HG03064 (cell line): ENCODE measurements at regions not wholly inside any gene's neighbourhood (a gene's known extent, or its start where the extent isn't known, plus 50 kb on each side); places are given as distances from the start of the nearest gene placed in this dataset.

ENCODE experiments used
- ATAC-seq: cut with Tn5 transposase; IDR thresholded peaks from one replicate; pipeline ENCODE4 v1.9.1; 2021; ENCODE audit warnings: low read depth; ENCODE audit not compliant: unreplicated experiment

DNA sequence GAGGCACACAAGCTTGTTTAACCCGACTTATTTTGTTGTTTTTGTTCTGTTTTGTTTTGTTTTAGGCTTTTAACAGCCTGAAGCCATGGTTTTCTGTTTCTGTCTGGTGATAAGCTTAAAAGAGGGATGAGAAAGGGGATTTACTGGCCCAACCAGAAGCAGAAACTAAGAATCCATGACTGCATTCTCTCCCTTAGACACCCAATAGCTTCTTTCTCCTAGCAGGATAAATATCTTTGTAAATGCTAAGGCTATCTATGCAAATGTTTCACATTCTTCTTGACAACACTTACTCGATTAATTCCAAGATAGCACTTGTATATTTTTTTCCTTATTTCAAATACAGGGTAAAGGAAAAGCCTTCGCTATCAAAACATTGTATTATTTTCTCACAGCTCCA lies 53.7 kb upstream of the SMAD1 start:
- ATAC-seq: no peak

DNA sequence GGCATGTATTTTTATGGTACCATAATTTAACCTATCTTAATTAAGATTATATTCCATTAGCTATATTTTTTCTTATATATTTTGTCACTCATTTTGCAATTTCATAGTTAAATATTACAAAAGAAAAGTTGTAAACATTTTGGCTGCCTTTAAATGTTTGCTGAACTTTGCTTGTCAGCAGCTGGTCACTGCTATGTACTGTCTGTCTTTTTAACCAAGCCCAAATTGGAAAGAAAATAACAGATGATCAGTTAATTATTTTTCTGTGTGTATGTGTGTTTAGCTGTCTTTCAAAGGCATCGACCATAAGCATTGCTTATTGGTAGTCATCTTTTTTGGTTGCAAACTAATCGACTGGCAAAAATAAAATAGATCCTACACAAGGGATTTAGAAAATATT lies 54.4 kb upstream of the SMAD1 start:
- ATAC-seq: no peak

DNA sequence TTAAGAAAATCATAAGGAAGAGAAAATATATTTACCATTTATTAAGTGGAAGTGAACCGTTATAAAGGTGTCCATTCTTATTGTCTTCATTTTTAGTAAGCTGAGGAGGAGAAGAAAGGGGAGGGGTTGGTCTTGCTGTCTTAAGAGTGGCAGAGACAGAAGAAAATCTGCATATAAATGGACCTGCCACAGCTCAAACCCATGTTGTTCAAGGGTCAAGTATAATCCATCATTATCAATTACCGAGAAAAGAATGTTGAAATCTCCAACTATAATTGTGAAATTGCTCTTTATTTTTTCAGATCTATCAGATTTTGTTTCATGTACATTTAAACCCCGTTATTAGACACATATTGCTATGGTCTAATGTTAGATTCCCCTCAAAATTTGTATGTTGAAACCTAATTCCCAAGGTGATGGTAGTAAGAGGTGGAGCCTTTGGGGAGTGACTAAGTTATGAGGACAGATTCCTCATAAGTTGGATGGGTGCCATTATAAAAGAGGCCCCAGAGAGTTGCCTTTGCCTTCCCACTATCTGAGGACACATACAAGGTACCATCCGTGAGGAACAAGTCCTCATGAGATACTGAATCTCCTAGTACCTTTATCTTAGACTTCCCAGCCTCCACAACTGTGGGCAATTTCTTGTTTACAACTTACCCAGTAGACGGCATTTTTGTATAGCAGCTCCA lies 58.5 kb upstream of the SMAD1 start:
- ATAC-seq: no peak

DNA sequence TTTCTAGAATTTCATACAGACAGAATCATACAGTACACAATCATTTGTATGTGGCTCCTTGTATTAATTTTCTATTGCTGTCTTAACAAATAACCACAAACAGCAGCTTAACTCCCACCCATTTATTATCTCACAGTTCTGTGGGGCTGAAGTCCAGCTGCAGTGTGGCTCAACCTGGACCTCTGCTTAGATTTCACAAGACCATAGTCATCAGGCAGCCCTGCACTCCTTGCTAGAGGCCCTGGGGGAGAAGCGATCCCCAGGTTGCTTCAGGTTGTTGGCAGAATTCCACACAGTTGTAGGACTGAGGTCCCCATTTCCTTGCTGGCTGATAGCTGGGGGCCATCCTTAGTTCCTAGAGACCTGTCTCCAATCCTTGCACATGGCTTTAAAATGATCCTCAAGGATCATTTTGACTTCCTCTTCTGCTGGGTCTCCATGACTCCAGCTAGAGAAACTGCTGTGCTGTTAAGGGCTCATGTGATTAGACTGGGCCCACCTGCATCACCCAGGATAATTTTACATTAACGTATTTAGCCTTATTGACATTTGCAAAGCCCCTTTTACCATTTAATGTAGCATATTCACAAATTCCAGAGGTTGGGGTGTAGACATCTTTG lies 60.9 kb upstream of the SMAD1 start:
- no peak for ATAC-seq

DNA sequence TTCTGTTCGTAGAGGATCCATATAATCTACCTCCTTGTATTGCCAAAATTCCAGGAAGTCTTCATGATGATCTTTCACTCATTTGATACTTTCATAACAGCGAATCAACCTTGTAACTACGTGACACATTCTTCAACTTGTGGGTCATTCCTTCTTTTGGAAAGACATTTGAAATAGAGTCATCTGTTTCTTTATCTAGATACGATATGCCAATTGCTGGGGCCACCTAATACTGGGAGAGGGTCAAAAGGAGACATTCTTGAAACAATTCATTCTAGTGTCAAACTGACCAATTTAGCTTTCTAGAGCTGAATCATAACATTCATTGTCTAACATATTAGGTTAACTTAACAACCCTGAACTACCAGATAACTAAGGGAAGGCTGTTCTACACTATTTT lies 62.9 kb upstream of the SMAD1 start:
- ATAC-seq: no peak

DNA sequence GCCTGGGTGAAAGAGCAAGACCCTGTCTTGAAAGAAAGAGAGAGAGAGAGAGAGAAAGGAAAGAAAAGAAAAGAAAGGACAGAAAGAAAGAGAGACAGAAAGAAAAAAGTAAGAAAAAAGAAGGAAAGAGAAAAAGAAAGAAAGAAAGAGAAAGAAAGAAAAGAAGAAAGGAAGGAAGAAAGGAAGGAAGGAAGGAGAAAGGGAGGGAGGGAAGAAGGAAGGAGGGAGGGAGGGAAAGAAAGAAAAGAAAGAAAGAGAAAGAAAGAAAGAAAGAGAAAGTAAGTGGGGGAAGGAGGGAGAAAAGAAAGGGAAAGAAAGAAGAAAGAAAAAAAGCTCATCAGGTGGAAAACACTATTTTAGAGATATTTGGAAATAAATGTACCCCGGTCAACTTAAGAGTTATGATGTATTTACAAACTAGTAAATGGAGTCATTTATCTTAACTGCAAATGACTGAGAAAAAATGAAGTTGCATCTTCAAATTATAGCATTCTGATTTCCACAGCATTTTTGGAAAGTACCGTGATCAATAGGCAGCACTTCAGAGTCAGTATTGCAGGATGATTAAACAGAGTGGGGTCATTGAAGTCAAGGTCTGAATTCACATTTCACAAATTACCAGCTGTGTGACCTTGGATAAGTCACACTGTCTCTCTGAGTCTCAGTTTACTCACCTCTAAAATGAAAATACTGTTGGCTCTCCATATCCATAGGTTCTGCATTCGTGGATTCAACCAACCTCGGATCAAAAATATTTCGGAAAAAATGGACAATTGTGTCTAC lies 64.1 kb upstream of the SMAD1 start:
- ATAC-seq: no peak

DNA sequence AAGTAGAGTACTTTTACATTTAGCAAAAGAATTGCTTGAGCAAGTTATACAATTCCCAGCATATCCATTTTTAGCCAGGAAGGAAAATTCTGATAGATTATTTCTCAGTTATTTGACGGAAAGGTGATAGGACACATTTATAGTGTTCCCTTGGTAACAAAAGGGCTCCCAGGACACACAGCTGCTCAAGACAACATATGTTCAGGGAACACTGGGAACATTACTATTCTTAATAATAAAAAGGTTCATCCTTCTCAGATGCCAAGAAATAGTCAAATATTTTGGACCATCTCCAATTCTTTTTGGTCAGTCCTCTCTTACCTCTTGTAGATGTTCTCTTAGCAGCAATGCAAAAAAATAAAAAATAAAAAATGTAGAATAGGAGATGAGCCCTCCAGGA lies 66.8 kb upstream of the SMAD1 start:
- ATAC-seq: no peak

DNA sequence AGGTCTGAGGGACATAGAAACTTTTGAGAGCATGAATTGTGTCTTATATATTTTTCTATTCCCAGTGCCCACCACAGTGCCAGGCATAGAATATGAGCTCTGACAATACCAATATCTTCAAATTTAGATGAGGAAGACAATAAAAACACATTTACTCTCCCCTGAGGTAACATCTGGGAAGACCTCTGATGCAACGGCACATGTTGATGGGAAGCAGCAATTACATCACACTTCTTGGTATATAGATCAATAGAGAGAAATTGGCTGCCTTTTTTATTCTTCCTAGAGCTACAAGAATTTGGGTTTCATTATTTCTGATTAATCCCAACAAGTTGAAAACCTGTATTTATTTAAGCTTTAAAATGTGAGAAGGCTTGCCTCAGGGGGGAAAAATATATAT lies 67.4 kb upstream of the SMAD1 start:
- ATAC-seq: no peak

DNA sequence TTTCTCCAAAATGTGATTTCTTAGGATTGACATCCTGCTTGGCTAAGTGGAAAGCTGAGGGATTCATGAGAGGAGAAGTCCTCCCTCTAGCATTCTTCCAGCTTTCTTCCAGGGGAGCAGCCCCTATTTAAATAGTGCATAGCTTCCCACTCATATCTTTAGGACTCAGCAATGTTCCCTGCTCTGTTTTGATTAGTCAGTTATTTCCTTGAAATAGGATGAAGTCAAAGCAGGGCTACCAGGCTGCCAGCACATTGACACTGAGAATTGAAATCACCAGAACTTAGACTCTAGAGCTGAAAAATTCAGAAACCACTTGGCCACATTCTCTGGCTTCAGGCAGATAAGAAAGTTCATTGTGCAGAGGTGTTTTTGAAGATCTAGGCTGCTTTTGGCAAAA lies 74.7 kb upstream of the SMAD1 start:
- ATAC-seq: no peak

DNA sequence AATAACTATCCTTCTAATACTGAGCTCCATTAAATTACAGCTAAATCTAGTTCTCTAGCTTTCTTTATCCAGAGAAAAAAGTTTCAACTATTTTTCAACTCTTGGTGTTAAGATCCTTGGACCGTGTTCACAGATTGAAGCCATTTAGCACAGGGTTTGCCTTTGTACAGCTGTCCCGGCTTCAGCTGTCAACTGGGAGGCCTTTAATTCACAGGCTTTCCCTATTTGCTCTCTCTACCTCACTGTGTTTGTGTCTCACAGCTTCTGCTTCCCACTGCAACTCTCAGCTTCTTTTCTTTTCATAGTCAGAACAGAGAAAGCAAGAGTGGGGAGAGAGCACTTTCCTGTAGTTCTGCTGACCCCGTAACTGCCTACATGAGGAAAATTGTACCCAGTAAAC lies 76.9 kb upstream of the SMAD1 start:
- ATAC-seq: no peak

DNA sequence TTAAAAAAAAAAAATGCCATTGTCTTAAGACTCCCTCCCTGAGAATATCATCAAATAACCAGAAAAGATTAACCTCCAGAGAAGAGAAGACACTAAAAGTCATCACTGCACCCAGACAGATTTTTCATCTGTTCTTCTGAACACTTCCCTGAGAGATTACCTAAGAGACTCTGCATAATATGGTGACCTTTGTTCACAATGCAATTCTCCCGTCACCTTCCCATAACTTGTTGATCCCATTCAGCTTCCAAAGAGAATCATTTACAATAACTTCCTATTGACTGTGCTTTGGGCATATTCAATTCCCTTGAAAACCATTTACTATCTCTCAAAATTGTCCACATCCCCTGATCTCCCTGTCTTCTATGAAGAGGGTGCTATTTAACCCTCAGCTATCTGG lies 85.1 kb upstream of the SMAD1 start:
- ATAC-seq: no peak

DNA sequence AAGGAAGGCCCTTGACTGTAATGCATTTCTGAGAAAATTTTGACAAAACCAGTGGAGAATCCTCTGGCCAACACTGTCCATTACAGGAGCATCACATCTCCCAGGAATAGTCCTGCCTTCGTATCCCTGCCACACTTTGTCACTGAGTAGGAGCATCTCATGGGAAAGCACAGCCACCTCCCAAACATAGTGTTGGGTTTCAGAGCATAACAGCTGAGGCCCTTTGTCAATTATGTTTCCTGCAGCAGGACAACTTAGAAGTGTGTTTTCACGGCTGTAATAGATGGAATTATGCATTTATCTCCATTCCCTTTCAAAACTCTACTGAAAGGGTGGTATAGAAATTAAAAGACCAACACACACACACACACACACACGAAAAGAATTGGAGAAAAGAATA lies 91.1 kb upstream of the SMAD1 start:
- ATAC-seq: no peak

DNA sequence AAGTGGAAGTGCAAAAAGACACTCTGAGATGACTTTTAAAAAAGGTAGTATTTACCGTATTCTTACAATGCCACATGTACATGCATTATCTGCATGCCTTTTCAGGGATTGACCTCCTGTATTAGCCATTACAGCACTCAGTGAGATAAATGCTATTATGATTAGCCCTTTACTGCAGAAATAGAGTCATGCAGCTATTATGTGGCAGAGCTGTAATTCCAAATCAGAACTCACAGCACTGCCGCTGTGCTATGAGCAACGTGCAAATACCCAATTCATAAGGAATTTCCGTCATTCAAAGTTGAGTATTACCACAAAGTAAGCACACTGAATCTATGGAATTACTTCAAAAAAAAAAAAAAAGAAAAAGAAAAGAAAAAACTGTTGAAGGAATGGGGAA lies 92.1 kb upstream of the SMAD1 start:
- ATAC-seq: no peak

DNA sequence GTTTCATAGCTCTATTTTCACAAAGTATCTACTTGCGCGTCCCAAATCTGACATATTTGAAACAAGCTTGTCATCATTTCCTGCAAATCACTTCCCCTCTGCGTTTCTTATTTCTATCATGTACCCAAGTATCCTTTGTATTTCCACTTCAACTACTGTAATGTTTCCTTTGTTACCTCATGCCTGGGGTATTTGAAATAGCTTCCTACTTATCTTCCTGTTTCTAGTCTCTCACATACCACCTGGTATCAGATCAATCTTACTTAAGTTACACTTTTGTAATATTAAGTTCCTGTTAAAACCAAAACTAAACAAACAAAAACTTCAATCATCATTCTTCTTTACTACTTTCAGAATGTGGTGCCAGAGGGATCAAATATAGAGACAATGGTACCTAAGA lies 93.6 kb upstream of the SMAD1 start:
- ATAC-seq: no peak

DNA sequence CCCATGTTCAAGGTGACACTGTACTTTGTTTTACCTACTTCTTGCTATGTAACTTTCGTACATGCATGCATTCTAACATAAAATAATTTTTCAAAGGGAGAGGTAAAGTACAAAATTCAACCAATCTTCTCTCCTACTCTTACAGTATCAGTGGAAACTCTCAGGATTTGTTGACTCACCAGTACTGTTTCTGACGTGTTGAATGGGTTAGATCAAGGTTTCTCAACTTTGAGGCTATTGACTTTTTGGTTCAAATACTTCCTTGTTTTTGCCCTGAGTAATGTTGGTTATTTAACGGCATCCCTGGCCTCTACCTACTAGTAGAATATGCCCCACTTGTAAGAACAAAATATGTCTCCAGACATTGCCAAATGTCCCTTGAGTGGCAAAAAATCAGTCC lies 94.6 kb upstream of the SMAD1 start:
- no peak for ATAC-seq

DNA sequence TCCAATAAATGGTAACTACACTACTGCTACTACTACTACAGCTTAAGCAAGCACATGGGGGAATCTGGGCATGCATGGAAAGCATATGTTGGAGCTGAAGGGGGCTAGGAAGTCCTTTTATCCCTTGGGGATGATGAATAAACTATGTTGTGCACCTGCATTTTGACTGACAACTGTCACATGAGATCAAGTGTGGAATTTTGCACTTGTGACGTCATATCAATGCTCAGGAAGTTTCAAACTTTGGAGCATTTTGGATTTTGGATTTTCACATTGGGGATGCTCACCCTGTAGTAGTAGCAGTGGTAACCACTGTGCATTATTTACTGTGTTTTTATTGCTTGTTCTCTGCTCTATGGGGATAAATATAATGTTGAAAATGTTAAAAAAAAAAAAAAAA lies 100.5 kb upstream of the SMAD1 start:
- ATAC-seq: no peak

DNA sequence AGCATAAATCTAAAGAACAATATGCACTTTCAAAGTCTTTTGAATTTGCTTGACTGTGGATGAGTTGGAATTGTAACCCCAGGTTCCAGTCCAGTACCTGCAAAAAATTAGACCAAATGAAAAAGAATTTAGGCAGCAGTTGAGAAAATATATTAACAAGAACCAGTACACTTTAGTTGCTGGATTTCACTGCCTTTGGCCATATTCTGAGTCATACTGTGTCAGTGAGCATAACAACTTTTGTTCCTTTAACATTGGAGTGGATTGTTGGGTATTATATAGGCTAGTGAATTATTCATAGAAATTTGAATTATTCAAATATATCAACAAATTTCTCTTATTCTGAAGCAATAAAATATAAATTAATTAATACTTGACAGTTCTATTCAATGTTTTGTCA lies 101.5 kb upstream of the SMAD1 start:
- ATAC-seq: no peak

DNA sequence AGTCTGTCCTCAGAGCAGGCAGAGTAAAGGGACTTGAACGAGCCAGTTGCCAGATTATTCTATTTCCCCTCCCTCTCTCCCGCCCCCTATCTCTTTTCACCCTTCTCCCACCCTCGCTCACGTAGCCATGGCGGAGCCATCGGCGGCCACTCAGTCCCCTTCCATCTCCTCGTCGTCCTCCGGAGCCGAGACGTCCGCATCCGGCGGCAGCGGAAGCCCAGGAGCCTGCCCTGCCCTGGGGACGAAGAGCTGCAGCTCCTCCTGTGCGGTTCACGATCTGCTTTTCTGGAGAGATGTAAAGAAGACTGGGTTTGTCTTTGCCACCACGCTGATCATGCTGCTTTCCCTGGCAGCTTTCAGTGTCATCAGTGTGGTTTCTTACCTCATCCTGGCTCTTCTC lies 106.2 kb upstream of the SMAD1 start:
- no peak for ATAC-seq

DNA sequence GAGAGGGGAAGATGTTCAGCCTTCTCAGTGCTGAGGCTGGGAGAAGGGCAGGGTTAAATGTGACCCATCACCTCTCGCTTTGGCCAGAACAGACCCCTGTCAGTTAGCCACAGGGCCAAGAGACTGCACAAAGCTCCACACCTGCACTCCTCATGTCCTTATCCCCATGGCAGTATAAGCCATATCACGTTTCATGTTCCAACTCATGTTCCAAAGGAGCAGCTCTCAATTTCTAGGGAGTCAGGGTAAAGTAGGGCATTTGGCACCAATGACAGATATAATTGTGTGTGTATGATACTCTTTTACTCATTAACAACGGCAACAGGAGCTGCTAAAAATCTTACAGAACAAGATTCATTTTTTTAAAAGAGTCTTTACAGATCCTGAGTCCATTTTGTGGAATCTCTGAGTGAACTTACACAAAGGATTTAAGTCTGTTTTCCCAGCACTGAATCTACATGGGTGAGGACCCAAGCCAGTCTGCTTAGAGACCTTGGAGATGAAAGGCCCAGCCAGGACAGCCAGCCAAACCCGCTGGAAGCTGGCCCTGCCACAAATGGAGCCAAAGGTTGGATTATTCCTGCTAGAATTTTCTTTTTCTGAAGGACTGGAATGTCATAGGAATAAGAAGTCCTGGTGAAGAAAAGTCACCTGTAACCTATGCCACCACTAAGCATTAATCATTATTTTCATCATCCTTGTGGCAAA lies 129.1 kb upstream of the SMAD1 start:
- no peak for ATAC-seq

DNA sequence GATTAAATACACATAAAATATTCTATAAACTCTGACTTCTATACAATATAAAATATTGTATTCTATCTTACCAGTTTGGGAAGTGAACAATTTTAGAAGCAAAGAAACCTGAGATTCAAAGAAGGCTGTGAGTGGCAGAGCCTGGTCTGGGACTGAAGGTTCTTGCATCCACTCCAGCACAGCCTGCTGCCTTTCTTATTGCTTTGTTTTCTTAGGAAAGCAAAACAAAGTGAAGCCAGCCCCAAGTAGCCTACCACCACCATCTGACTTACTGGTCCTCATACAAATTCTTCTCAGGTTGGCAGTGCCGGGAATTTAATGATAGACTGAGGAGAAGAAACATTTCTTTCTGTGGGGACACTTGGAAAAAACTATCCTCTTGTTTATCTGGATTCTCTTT lies 129.7 kb upstream of the SMAD1 start:
- ATAC-seq: no peak

DNA sequence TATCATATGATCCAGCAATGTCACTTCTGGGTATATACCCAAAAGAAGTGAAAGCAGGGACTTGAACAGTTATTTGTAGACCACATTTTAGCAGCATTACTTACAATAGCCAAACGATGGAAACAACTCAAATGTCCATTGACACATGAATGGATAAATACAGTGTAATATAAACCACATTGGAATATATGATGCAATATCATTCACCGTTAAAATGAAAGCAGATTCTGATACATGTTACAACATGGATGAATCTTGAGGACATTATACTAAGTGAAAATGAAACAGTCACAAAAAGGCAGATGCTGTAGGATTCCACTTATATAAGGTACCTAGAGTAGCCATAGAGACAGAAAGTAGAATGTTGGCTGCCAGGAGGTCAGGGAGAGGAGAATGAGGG lies 130.5 kb upstream of the SMAD1 start:
- ATAC-seq: no peak
